ENCODE measurements at regions not wholly inside any gene's neighbourhood (a gene's known extent, or its start where the extent isn't known, plus 50 kb on each side); places are given as distances from the start of the nearest gene placed in this dataset.
A peak's percentile ranks its signal among the peaks of the same experiment; 100 is the strongest.

GRCh38 chrX:14300376-14300775 is 229.0 kb upstream of the GLRA2 start:
- DNase-seq (no peak), ATAC-seq (ENCODE audit: low read depth in 2 of 2) (no peak)
- Histone ChIP-seq H3K4me1 (ENCODE audit: control insufficient read depth, insufficient read depth, low read length, poor library complexity, severe bottlenecking) (no peaks in the 10 kb centered on the region), H3K9me3 (ENCODE audit: control insufficient read depth in 2 of 2, low read length in 2 of 2) (no peaks in the 10 kb centered on the region), H3K27me3 (ENCODE audit: control insufficient read depth, insufficient read depth, low read length) (no peaks in the 10 kb centered on the region), H3K36me3 (ENCODE audit: control insufficient read depth, insufficient read depth, low read length) (no peaks in the 10 kb centered on the region), H3K4me3 (ENCODE audit: low read depth, low read length) (no peak overlapping the region), H3K27ac (ENCODE audit: insufficient read depth, low read length, poor library complexity, severe bottlenecking) (no peak overlapping the region)
- Mint-ChIP-seq H3K36me3 (no peaks in the 10 kb centered on the region), H3K4me3 (no peak overlapping the region), H3K27ac (no peak overlapping the region), H3K4me1 (no peaks in the 10 kb centered on the region), H3K27me3 (no peaks in the 10 kb centered on the region), H3K9me3 (peaks cover 0 to 2% (median 0%) of the 10 kb centered on the region in 7 donors)

DNA sequence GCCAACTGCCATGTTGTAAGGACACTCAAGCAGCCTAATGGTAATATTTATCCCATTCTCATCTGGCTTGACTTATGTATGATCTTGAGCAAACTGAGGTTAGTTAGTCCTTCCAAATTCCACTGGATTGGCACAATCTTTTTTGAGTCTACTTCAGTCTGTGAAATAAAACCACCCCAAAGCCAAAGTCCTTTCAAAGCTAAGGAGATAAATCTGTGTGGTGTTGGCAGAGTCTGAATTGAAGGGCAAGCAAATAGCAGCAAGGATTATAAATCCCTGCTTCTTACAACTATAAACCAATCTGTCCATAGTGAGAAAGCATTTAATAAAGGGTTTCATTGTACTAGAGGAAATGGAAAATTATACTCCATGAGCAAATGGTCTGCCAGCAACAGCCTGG is 233.9 kb upstream of the GLRA2 start:
- no peak overlapping the region for H3K27ac ChIP-seq (ENCODE audit: insufficient read depth, low read length, poor library complexity, severe bottlenecking)
- no peaks in the 10 kb centered on the region for H3K27me3 ChIP-seq (ENCODE audit: control insufficient read depth, insufficient read depth, low read length)
- ATAC-seq (ENCODE audit: low read depth in 2 of 2) (no peak), DNase-seq (no peak)
- Mint-ChIP-seq H3K4me1 (no peaks in the 10 kb centered on the region), H3K36me3 (no peaks in the 10 kb centered on the region), H3K27me3 (no peaks in the 10 kb centered on the region), H3K27ac (no peak overlapping the region), H3K9me3 (peaks cover 0 to 6% (median 0%) of the 10 kb centered on the region in 7 donors), H3K4me3 (no peak overlapping the region)
- H3K36me3 ChIP-seq (ENCODE audit: control insufficient read depth, insufficient read depth, low read length), result no peaks in the 10 kb centered on the region
- no peaks in the 10 kb centered on the region for H3K9me3 ChIP-seq (ENCODE audit: control insufficient read depth in 2 of 2, low read length in 2 of 2)
- H3K4me1 ChIP-seq (ENCODE audit: control insufficient read depth, insufficient read depth, low read length, poor library complexity, severe bottlenecking), result no peaks in the 10 kb centered on the region
- no peak overlapping the region for H3K4me3 ChIP-seq (ENCODE audit: low read depth, low read length)

- Mint-ChIP-seq H3K27me3 (no peaks in the 10 kb centered on the region), H3K9me3 (peaks cover 0 to 9% (median 0%) of the 10 kb centered on the region in 7 donors), H3K36me3 (no peaks in the 10 kb centered on the region), H3K27ac (no peak overlapping the region), H3K4me1 (no peaks in the 10 kb centered on the region), H3K4me3 (no peak overlapping the region)
- no peak for ATAC-seq (ENCODE audit: low read depth in 2 of 2)
- Histone ChIP-seq H3K4me3 (ENCODE audit: low read depth, low read length) (no peak overlapping the region), H3K27ac (ENCODE audit: insufficient read depth, low read length, poor library complexity, severe bottlenecking) (no peak overlapping the region), H3K9me3 (ENCODE audit: control insufficient read depth in 2 of 2, low read length in 2 of 2) (no peaks in the 10 kb centered on the region), H3K36me3 (ENCODE audit: control insufficient read depth, insufficient read depth, low read length) (no peaks in the 10 kb centered on the region), H3K27me3 (ENCODE audit: control insufficient read depth, insufficient read depth, low read length) (no peaks in the 10 kb centered on the region), H3K4me1 (ENCODE audit: control insufficient read depth, insufficient read depth, low read length, poor library complexity, severe bottlenecking) (no peaks in the 10 kb centered on the region)
- DNase-seq, result no peak
Measured at GRCh38 chrX:14291666-14292500, 237.5 kb upstream of the GLRA2 start.

- H3K4me3 ChIP-seq (ENCODE audit: low read depth, low read length), result no peak overlapping the region
- DNase-seq (no peak), ATAC-seq (ENCODE audit: low read depth in 2 of 2) (no peak)
- Mint-ChIP-seq H3K9me3 (peaks cover 0 to 7% (median 0%) of the 10 kb centered on the region in 7 donors), H3K4me1 (no peaks in the 10 kb centered on the region), H3K36me3 (no peaks in the 10 kb centered on the region), H3K4me3 (no peak overlapping the region), H3K27me3 (no peaks in the 10 kb centered on the region), H3K27ac (no peak overlapping the region)
- no peak overlapping the region for H3K27ac ChIP-seq (ENCODE audit: insufficient read depth, low read length, poor library complexity, severe bottlenecking)
- H3K27me3 ChIP-seq (ENCODE audit: control insufficient read depth, insufficient read depth, low read length), result no peaks in the 10 kb centered on the region
- no peaks in the 10 kb centered on the region for H3K4me1 ChIP-seq (ENCODE audit: control insufficient read depth, insufficient read depth, low read length, poor library complexity, severe bottlenecking)
- H3K9me3 ChIP-seq (ENCODE audit: control insufficient read depth in 2 of 2, low read length in 2 of 2), result no peaks in the 10 kb centered on the region
- no peaks in the 10 kb centered on the region for H3K36me3 ChIP-seq (ENCODE audit: control insufficient read depth, insufficient read depth, low read length)
Measured at GRCh38 chrX:14290335-14290734, 239.0 kb upstream of the GLRA2 start.

DNA sequence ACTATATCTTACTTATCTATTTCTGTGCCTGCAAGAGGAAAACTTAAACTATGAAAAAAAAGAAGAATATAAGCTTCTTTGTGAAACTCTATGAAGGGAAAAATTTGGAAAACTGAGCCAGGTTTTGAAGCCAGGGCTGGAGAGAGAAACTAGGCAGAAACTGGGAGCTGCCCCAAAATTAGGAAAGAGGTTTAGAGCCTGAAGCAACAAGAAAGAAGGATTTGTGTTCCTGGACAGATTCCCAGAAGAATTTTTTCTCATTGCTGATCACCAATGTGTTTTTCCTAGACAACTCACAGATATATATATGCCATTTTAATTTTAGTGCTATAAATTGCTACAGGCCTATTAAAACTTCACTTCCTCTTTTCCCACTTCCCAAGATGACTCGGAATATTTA is 245.0 kb upstream of the GEMIN8 start:
- H3K36me3 ChIP-seq (ENCODE audit: control insufficient read depth, insufficient read depth, low read length), result no peaks in the 10 kb centered on the region
- no peaks in the 10 kb centered on the region for H3K27me3 ChIP-seq (ENCODE audit: control insufficient read depth, insufficient read depth, low read length)
- no peak overlapping the region for H3K4me3 ChIP-seq (ENCODE audit: low read depth, low read length)
- peaks cover 0 to 4% (median 0%) of the 10 kb centered on the region in 7 donors for H3K9me3 Mint-ChIP-seq
- no peaks in the 10 kb centered on the region for H3K9me3 ChIP-seq (ENCODE audit: control insufficient read depth in 2 of 2, low read length in 2 of 2)
- H3K27ac Mint-ChIP-seq, result no peak overlapping the region
- DNase-seq, result no peak
- no peak overlapping the region for H3K4me3 Mint-ChIP-seq
- H3K4me1 Mint-ChIP-seq, result no peaks in the 10 kb centered on the region
- no peak for ATAC-seq (ENCODE audit: low read depth in 2 of 2)
- H3K27ac ChIP-seq (ENCODE audit: insufficient read depth, low read length, poor library complexity, severe bottlenecking), result no peak overlapping the region
- H3K36me3 Mint-ChIP-seq, result no peaks in the 10 kb centered on the region
- H3K27me3 Mint-ChIP-seq, result no peaks in the 10 kb centered on the region
- H3K4me1 ChIP-seq (ENCODE audit: control insufficient read depth, insufficient read depth, low read length, poor library complexity, severe bottlenecking), result no peaks in the 10 kb centered on the region

GRCh38 chrX:14267216-14267615 is 237.5 kb upstream of the GEMIN8 start:
- no peaks in the 10 kb centered on the region for H3K4me1 Mint-ChIP-seq
- Histone ChIP-seq H3K4me1 (ENCODE audit: control insufficient read depth, insufficient read depth, low read length, poor library complexity, severe bottlenecking) (no peaks in the 10 kb centered on the region), H3K36me3 (ENCODE audit: control insufficient read depth, insufficient read depth, low read length) (no peaks in the 10 kb centered on the region), H3K27ac (ENCODE audit: insufficient read depth, low read length, poor library complexity, severe bottlenecking) (no peak overlapping the region), H3K27me3 (ENCODE audit: control insufficient read depth, insufficient read depth, low read length) (no peaks in the 10 kb centered on the region), H3K9me3 (ENCODE audit: control insufficient read depth in 2 of 2, low read length in 2 of 2) (no peaks in the 10 kb centered on the region), H3K4me3 (ENCODE audit: low read depth, low read length) (no peak overlapping the region)
- H3K27me3 Mint-ChIP-seq, result no peaks in the 10 kb centered on the region
- peaks cover 0 to 4% (median 0%) of the 10 kb centered on the region in 7 donors for H3K9me3 Mint-ChIP-seq
- no peak overlapping the region for H3K27ac Mint-ChIP-seq
- DNase-seq (no peak), ATAC-seq (ENCODE audit: low read depth in 2 of 2) (no peak)
- no peak overlapping the region for H3K4me3 Mint-ChIP-seq
- no peaks in the 10 kb centered on the region for H3K36me3 Mint-ChIP-seq

DNA sequence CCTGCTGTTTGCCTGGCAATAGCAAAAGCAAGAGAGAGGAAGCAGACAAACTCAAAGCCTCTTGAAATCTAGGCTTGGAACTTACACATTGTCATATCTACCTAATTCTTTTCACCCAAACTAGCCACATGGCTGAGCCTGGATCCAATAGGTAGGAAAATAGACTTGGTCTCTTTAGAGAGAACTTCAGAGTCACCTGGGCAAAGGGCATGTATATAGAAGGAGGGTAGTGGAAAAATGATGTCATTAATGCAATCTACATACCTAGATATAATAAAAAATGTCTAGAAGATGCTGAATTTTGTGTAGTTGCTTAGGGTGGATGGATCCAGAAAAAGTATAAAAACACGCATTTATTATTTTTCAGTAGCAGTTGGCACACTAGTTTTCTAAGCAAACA is 237.0 kb upstream of the GEMIN8 start:
- Histone ChIP-seq H3K4me1 (ENCODE audit: control insufficient read depth, insufficient read depth, low read length, poor library complexity, severe bottlenecking) (no peaks in the 10 kb centered on the region), H3K4me3 (ENCODE audit: low read depth, low read length) (no peak overlapping the region), H3K27ac (ENCODE audit: insufficient read depth, low read length, poor library complexity, severe bottlenecking) (no peak overlapping the region), H3K9me3 (ENCODE audit: control insufficient read depth in 2 of 2, low read length in 2 of 2) (no peaks in the 10 kb centered on the region), H3K36me3 (ENCODE audit: control insufficient read depth, insufficient read depth, low read length) (no peaks in the 10 kb centered on the region), H3K27me3 (ENCODE audit: control insufficient read depth, insufficient read depth, low read length) (no peaks in the 10 kb centered on the region)
- no peak overlapping the region for H3K27ac Mint-ChIP-seq
- no peaks in the 10 kb centered on the region for H3K4me1 Mint-ChIP-seq
- H3K9me3 Mint-ChIP-seq, result peaks cover 0 to 4% (median 0%) of the 10 kb centered on the region in 7 donors
- peak overlapping the region in 1 of 4 donors; percentile 71 for H3K4me3 Mint-ChIP-seq
- ATAC-seq (ENCODE audit: low read depth in 2 of 2), result no peak
- H3K36me3 Mint-ChIP-seq, result no peaks in the 10 kb centered on the region
- H3K27me3 Mint-ChIP-seq, result no peaks in the 10 kb centered on the region
- DNase-seq, result no peak

- ATAC-seq (ENCODE audit: low read depth in 2 of 2) (no peak), DNase-seq (no peak)
- peaks cover 0 to 11% (median 0%) of the 10 kb centered on the region in 7 donors for H3K9me3 Mint-ChIP-seq
- no peaks in the 10 kb centered on the region for H3K4me1 ChIP-seq (ENCODE audit: control insufficient read depth, insufficient read depth, low read length, poor library complexity, severe bottlenecking)
- no peaks in the 10 kb centered on the region for H3K27me3 ChIP-seq (ENCODE audit: control insufficient read depth, insufficient read depth, low read length)
- H3K36me3 ChIP-seq (ENCODE audit: control insufficient read depth, insufficient read depth, low read length), result no peaks in the 10 kb centered on the region
- H3K4me3 ChIP-seq (ENCODE audit: low read depth, low read length), result no peak overlapping the region
- no peak overlapping the region for H3K27ac Mint-ChIP-seq
- no peak overlapping the region for H3K4me3 Mint-ChIP-seq
- no peaks in the 10 kb centered on the region for H3K27me3 Mint-ChIP-seq
- no peaks in the 10 kb centered on the region for H3K4me1 Mint-ChIP-seq
- no peak overlapping the region for H3K27ac ChIP-seq (ENCODE audit: insufficient read depth, low read length, poor library complexity, severe bottlenecking)
- H3K36me3 Mint-ChIP-seq, result no peaks in the 10 kb centered on the region
- no peaks in the 10 kb centered on the region for H3K9me3 ChIP-seq (ENCODE audit: control insufficient read depth in 2 of 2, low read length in 2 of 2)
Measured at GRCh38 chrX:14243823-14244222, 214.1 kb upstream of the GEMIN8 start.

Measured in CD4-positive, CD25-positive, alpha-beta regulatory T cell (primary cell).